HCT116 (cell line): ENCODE measurements at regions not wholly inside any gene's neighbourhood (a gene's known extent, or its start where the extent isn't known, plus 50 kb on each side); places are given as distances from the start of the nearest gene placed in this dataset.

Source experiments
- ATAC-seq: fragments of 200-7000 bp; cut with Tn5 transposase; 2 replicates; pipeline ENCODE4 v1.9.1; 2020; ENCODE audit warnings: mild to moderate bottlenecking, moderate library complexity
- BruUV-seq: library from RNA; stranded (reverse); fragments of 400-500 nt; replicated peaks from 2 replicates; lab custom pipeline; 2021; lab: Mats Ljungman, UMichigan
- CTCF ChIA-PET: fragments of 300-600 bp; sonication (Branson Sonifier 250); formaldehyde crosslinking; loops from one replicate; lab custom pipeline; 2021; ENCODE audit warnings: antibody characterized with exemption; lab: Charles Lee
- POLR2A ChIA-PET: fragments of 300-600, 350-600 bp; sonication (Branson Sonifier 250); formaldehyde crosslinking; loops from one replicate; lab custom pipeline; 2021; ENCODE audit warnings: antibody characterized with exemption; lab: Charles Lee
- RAD21 ChIA-PET, 2 experiments: fragments of 300-600 bp; sonication (Branson Sonifier 250); formaldehyde crosslinking; loops; one replicate each; lab custom pipeline; 2023; ENCODE audit warnings: low total read pairs in 2 of 2; ENCODE audit not compliant: uncharacterized antibody in 2 of 2, unreplicated experiment in 2 of 2, low non-redundant PET in 1 of 2; lab: Charles Lee
- DNase-seq: peaks from one replicate; pipeline ENCODE4 v3.0.0-alpha.2; 2010; ENCODE audit warnings: low read depth, low spot score
- H2AFZ ChIP-seq: fragments of 200-600 bp; shearing (Covaris generic), sonication (generic); 2 replicates; pipeline ENCODE4 v1.6.1; 2017; ENCODE audit warnings: low read depth, mixed run types, mixed read lengths, antibody characterized with exemption, low read length; ENCODE audit not compliant: poor library complexity, severe bottlenecking
- H3K27ac ChIP-seq: 2 replicates; pipeline ENCODE4 v1.5.1; 2012; ENCODE audit warnings: low read depth, low read length
- H3K27me3 ChIP-seq: fragments of 200-600 bp; sonication (generic); 2 replicates; pipeline ENCODE4 v1.6.1; 2016; ENCODE audit warnings: mixed run types, low read length, mixed read lengths; ENCODE audit not compliant: insufficient read depth
- H3K36me3 ChIP-seq, 2 experiments: fragments of 200-500 bp in 1 of 2; fragments of 200-600 bp in 1 of 2; sonication (Bioruptor generic) in 1 of 2; sonication (generic) in 1 of 2; 2 replicates each; pipeline versions ENCODE4 v1.5.1 to v1.6.1; 2014 to 2016; ENCODE audit warnings: low read length in 2 of 2, inconsistent platforms in 1 of 2, mixed read lengths in 1 of 2, mixed run types in 1 of 2; ENCODE audit not compliant: insufficient read depth in 2 of 2, control insufficient read depth in 1 of 2
- H3K4me1 ChIP-seq, 2 experiments: fragments of 200-600 bp in 1 of 2; sonication (generic) in 1 of 2; 2 replicates each; pipeline versions ENCODE4 v1.5.1 to v1.6.1; 2012 to 2017; ENCODE audit warnings: low read length in 2 of 2, inconsistent platforms in 1 of 2, mild to moderate bottlenecking in 1 of 2, mixed read lengths in 1 of 2, mixed run types in 1 of 2, moderate library complexity in 1 of 2; ENCODE audit not compliant: insufficient read depth in 2 of 2, control insufficient read depth in 1 of 2
- H3K4me2 ChIP-seq: fragments of 200-600 bp; sonication (generic); 2 replicates; pipeline ENCODE4 v1.6.1; 2017; ENCODE audit warnings: mixed run types, low read length, mixed read lengths
- H3K4me3 ChIP-seq, 2 experiments: fragments of 200-600 bp in 1 of 2; sonication (generic) in 1 of 2; replicated peaks in 1 of 2; 2 replicates each; pipeline ENCODE4 v1.5.1; 2011 to 2016; ENCODE audit warnings: low read length in 2 of 2, control low read depth in 1 of 2, low read depth in 1 of 2, mild to moderate bottlenecking in 1 of 2, mixed read lengths in 1 of 2, mixed run types in 1 of 2
- H3K79me2 ChIP-seq: fragments of 200-600 bp; sonication (generic); 2 replicates; pipeline ENCODE4 v1.6.1; 2017; ENCODE audit warnings: mild to moderate bottlenecking, mixed run types, low read length, moderate library complexity, mixed read lengths; ENCODE audit not compliant: insufficient read depth
- H3K9ac ChIP-seq: fragments of 200-600 bp; sonication (generic); 2 replicates; pipeline ENCODE4 v1.6.1; 2016; ENCODE audit warnings: low read length, mixed read lengths
- H3K9me2 ChIP-seq: fragments of 200-600 bp; sonication (generic), shearing (Covaris generic); 2 replicates; pipeline ENCODE4 v1.6.1; 2017; ENCODE audit warnings: mixed run types, mild to moderate bottlenecking, moderate library complexity; ENCODE audit not compliant: insufficient read depth
- H3K9me3 ChIP-seq, 2 experiments: fragments of 200-500 bp in 1 of 2; fragments of 200-600 bp in 1 of 2; sonication (Bioruptor generic) in 1 of 2; sonication (generic) in 1 of 2; 2 replicates each; pipeline ENCODE4 v1.6.1; 2014 to 2017; ENCODE audit warnings: low read length in 2 of 2, mixed read lengths in 2 of 2, inconsistent platforms in 1 of 2, low read depth in 1 of 2, mild to moderate bottlenecking in 1 of 2, mixed run types in 1 of 2, moderate library complexity in 1 of 2; ENCODE audit not compliant: control insufficient read depth in 1 of 2, insufficient read depth in 1 of 2
- H4K20me1 ChIP-seq: fragments of 200-600 bp; sonication (generic), shearing (Covaris generic); 2 replicates; pipeline ENCODE4 v1.6.1; 2017; ENCODE audit warnings: mixed run types, mild to moderate bottlenecking, moderate library complexity; ENCODE audit not compliant: insufficient read depth
- CBX3 ChIP-seq: IDR thresholded peaks from 2 replicates; pipeline ENCODE4 v1.6.1; 2012; ENCODE audit warnings: low read depth
- CEBPB ChIP-seq: IDR thresholded peaks from 2 replicates; pipeline ENCODE4 v1.6.1; 2012; ENCODE audit warnings: low read depth
- FOSL1 ChIP-seq: IDR thresholded peaks from 2 replicates; pipeline ENCODE4 v1.6.1; 2012; ENCODE audit warnings: low read depth
- JUND ChIP-seq: IDR thresholded peaks from 2 replicates; pipeline ENCODE4 v1.6.1; 2012
- MAX ChIP-seq: IDR thresholded peaks from 2 replicates; pipeline ENCODE4 v1.6.1; 2012
- POLR2A ChIP-seq: IDR thresholded peaks from 2 replicates; pipeline ENCODE4 v1.7.0; 2011; ENCODE audit warnings: borderline replicate concordance; ENCODE audit not compliant: insufficient read depth, insufficient read length; ENCODE audit errors: extremely low read depth
- SIN3A ChIP-seq: IDR thresholded peaks from 2 replicates; pipeline ENCODE4 v1.6.1; 2012; ENCODE audit warnings: low read depth
- SRF ChIP-seq: IDR thresholded peaks from 2 replicates; pipeline ENCODE4 v1.6.1; 2012; ENCODE audit warnings: low read depth
- ZBTB33 ChIP-seq: IDR thresholded peaks from 2 replicates; pipeline ENCODE4 v1.6.1; 2011; ENCODE audit warnings: mild to moderate bottlenecking, low read length, moderate library complexity; ENCODE audit not compliant: insufficient replicate concordance; ENCODE audit errors: extremely low read depth
- ZNF274 ChIP-seq: fragments of 200-500 bp; sonication (Bioruptor generic); IDR thresholded peaks from 2 replicates; pipeline ENCODE4 v1.6.1; 2014; ENCODE audit warnings: mild to moderate bottlenecking, low read depth, low read length, inconsistent platforms
- intact Hi-C: fragments of 100-400 bp; cut with micrococcal nuclease; formaldehyde crosslinking; loops from 2 replicates; pipeline ENCODE4 v1.10.0; 2022
- TF ChIP-seq, protein P1 (sequence below), 3 experiments: fragments of 200-600 bp in 1 of 3; sonication (generic) in 1 of 3; IDR thresholded peaks in 2 of 3; conservative IDR thresholded peaks in 1 of 3; 2 replicates each; pipeline ENCODE4 v1.5.1; 2012 to 2017; ENCODE audit warnings: low read depth in 2 of 3, low read length in 2 of 3, antibody characterized with exemption in 1 of 3, borderline replicate concordance in 1 of 3, control low read depth in 1 of 3, mild to moderate bottlenecking in 1 of 3, mixed read lengths in 1 of 3, mixed run types in 1 of 3, moderate library complexity in 1 of 3; ENCODE audit not compliant: insufficient read depth in 1 of 3

DNA sequence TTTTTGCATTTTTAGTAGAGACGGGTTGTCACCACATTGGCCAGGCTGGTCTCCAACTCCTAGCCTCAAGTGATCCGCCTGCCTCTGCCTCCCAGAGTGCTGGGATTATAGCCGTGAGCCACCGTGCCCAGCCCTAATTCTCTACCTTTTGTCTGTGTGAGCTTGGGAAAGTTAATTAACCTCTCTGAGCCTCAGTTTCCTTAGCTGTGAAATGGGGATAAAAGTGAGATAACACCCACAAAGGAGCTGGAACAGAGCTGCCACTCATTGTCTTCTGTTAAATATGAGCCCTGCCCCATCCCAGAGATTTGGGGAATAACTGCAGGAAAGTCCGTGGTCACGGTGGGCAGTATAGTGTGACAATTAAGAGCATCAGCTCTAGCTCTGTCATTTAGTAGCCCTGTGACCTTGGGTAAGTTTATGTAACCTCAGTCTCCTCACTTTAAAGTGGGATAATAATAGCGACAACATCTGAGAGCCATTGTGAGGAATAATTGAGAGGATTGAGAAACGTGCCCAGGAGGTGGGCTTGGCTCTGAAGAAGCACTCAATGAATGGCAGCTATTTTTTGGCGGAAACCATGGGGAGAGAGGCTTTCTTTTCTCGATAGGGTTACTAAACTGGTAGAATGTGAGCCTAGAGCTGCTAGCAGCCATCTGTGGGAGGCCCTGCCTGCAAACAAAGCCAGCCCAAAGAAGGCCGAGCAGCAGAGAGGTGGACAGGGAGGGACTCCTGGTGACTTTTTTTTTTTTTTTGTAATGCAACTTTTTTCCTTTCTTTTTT is 60.8 kb upstream of the MED13L start:
- no peak for TF ChIP-seq SIN3A
- TF ChIP-seq SRF = no peak
- no peak for TF ChIP-seq ZBTB33
- TF ChIP-seq FOSL1 = no peak
- no peak for TF ChIP-seq ZNF274
- TF ChIP-seq JUND = no peak
- no peak for TF ChIP-seq CEBPB
- TF ChIP-seq CBX3 = no peak
- no peak for TF ChIP-seq POLR2A
- TF ChIP-seq, protein P1, sequence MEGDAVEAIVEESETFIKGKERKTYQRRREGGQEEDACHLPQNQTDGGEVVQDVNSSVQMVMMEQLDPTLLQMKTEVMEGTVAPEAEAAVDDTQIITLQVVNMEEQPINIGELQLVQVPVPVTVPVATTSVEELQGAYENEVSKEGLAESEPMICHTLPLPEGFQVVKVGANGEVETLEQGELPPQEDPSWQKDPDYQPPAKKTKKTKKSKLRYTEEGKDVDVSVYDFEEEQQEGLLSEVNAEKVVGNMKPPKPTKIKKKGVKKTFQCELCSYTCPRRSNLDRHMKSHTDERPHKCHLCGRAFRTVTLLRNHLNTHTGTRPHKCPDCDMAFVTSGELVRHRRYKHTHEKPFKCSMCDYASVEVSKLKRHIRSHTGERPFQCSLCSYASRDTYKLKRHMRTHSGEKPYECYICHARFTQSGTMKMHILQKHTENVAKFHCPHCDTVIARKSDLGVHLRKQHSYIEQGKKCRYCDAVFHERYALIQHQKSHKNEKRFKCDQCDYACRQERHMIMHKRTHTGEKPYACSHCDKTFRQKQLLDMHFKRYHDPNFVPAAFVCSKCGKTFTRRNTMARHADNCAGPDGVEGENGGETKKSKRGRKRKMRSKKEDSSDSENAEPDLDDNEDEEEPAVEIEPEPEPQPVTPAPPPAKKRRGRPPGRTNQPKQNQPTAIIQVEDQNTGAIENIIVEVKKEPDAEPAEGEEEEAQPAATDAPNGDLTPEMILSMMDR (IDR thresholded peaks at IDR 0.05 in 2 of 3, conservative IDR thresholded peaks at IDR 0.05 in 1 of 3; ENCODE audit: borderline replicate concordance in 1 of 3, insufficient read depth in 1 of 3, low read depth in 2 of 3, low read length in 2 of 3) = no peak
- no peak for TF ChIP-seq MAX
- intact Hi-C loops = no loop called here
- no peak for ATAC-seq
- BruUV-seq = no TSS peak
- Histone ChIP-seq H3K9me3 (peaks cover 0 to 2% of the 10 kb centered on the region in 2 experiments; a peak in 1 of 4 replicates), H3K27ac (no peak overlapping the region), H4K20me1 (no peaks in the 10 kb centered on the region), H2AFZ (no peak overlapping the region), H3K4me1 (peaks cover 0 to 2% of the 10 kb centered on the region in 2 experiments; a peak in 2 of 4 replicates), H3K9ac (no peak overlapping the region), H3K4me3 (no peak overlapping the region), H3K79me2 (no peaks in the 10 kb centered on the region), H3K36me3 (no peaks in the 10 kb centered on the region), H3K27me3 (no peaks in the 10 kb centered on the region), H3K9me2 (no peaks in the 10 kb centered on the region), H3K4me2 (no peak overlapping the region)
- ChIA-PET CTCF (interaction anchor here (0.7 kb wide), 1 partner anchor 838 kb away, joined by 3 read pairs; no protein-coding TSS in a partner anchor), POLR2A (no interaction called here), RAD21 (no interaction called here)
- no peak for DNase-seq
